CD8-positive, alpha-beta memory T cell (primary cell): ENCODE measurements at regions not wholly inside any gene's neighbourhood (a gene's known extent, or its start where the extent isn't known, plus 50 kb on each side); places are given as distances from the start of the nearest gene placed in this dataset.

Source experiments
- CTCF ChIA-PET: fragments of 350-600 bp; sonication (Branson Sonifier 250); formaldehyde crosslinking; loops from one replicate; lab custom pipeline; 2021; ENCODE audit warnings: antibody characterized with exemption; lab: Charles Lee
- POLR2A ChIA-PET: fragments of 350-600 bp; sonication (Branson Sonifier 250); formaldehyde crosslinking; loops from one replicate; lab custom pipeline; 2021; ENCODE audit warnings: antibody characterized with exemption; lab: Charles Lee
- DNase-seq, 5 donors: peaks; one replicate each; pipeline versions ENCODE4 v3.0.0 to v3.0.0-alpha.2; 2020 to 2022; ENCODE audit warnings: mixed read lengths in 1 of 5
- H3K27ac ChIP-seq: one replicate; pipeline ENCODE4 v1.7.0; 2013; ENCODE audit warnings: low read depth, mild to moderate bottlenecking, low read length, moderate library complexity
- H3K27me3 ChIP-seq: 2 replicates; pipeline ENCODE4 v1.7.0; 2013; ENCODE audit warnings: low read length, mild to moderate bottlenecking; ENCODE audit not compliant: insufficient read depth, poor library complexity, severe bottlenecking
- H3K36me3 ChIP-seq: 2 replicates; pipeline ENCODE4 v1.7.0; 2013; ENCODE audit warnings: mild to moderate bottlenecking, low read length, moderate library complexity; ENCODE audit not compliant: insufficient read depth
- H3K4me1 ChIP-seq: 2 replicates; pipeline ENCODE4 v1.7.0; 2013; ENCODE audit warnings: mild to moderate bottlenecking, low read length, moderate library complexity; ENCODE audit not compliant: insufficient read depth
- H3K4me3 ChIP-seq: 2 replicates; pipeline ENCODE4 v1.7.0; 2013; ENCODE audit warnings: mild to moderate bottlenecking, low read length
- H3K9me3 ChIP-seq: 2 replicates; pipeline ENCODE4 v1.7.0; 2013; ENCODE audit warnings: mild to moderate bottlenecking, low read length
- H3K27ac Mint-ChIP-seq, 8 donors: one replicate each; pipeline ENCODE4 v1.8.0; 2020 to 2021; ENCODE audit warnings: mixed read lengths in 8 of 8, mild to moderate bottlenecking in 6 of 8, inconsistent platforms in 3 of 8, moderate library complexity in 3 of 8
- H3K27me3 Mint-ChIP-seq, 2 donors: one replicate each; pipeline ENCODE4 v1.8.0; 2020 to 2021; ENCODE audit warnings: mixed read lengths in 2 of 2, mild to moderate bottlenecking in 1 of 2, moderate library complexity in 1 of 2
- H3K36me3 Mint-ChIP-seq, 3 donors: one replicate each; pipeline ENCODE4 v1.8.0; 2020 to 2021; ENCODE audit warnings: mixed read lengths in 3 of 3, inconsistent platforms in 1 of 3, mild to moderate bottlenecking in 1 of 3
- H3K4me1 Mint-ChIP-seq, 3 donors: one replicate each; pipeline ENCODE4 v1.8.0; 2020 to 2021; ENCODE audit warnings: mixed read lengths in 3 of 3, inconsistent platforms in 1 of 3, mild to moderate bottlenecking in 1 of 3
- H3K4me3 Mint-ChIP-seq, 7 donors: one replicate each; pipeline ENCODE4 v1.8.0; 2020 to 2021; ENCODE audit warnings: mixed read lengths in 7 of 7, mild to moderate bottlenecking in 6 of 7, moderate library complexity in 4 of 7, inconsistent platforms in 2 of 7
- H3K9me3 Mint-ChIP-seq, 5 donors: one replicate each; pipeline ENCODE4 v1.8.0; 2020 to 2022; ENCODE audit warnings: mixed read lengths in 5 of 5, mild to moderate bottlenecking in 3 of 5, moderate library complexity in 2 of 5, inconsistent platforms in 1 of 5

DNA sequence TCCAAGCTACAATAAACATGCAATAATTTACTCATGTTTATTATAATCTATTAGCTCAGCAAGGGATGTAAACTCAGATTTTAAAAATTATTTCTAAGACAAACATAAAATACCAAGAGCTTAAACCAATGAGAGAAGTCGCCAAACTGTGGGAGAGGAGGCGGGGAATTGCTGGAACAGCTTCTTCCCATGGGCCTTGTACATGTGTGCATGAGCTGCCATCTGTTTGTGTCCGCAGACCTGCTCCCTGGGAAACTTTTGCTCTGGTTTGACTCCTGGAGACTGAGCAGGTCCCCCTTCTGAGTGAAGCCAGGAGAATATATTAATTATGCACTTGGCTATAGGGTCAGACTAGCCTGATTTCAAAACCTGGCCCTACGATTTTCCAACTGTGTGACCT is 655.9 kb upstream of the SOX11 start:
- H3K27ac Mint-ChIP-seq = no peak overlapping the region
- ChIA-PET CTCF (no interaction called here), POLR2A (no interaction called here)
- no peaks in the 10 kb centered on the region for H3K4me1 ChIP-seq
- H3K4me3 ChIP-seq = no peak overlapping the region
- no peaks in the 10 kb centered on the region for H3K4me1 Mint-ChIP-seq
- DNase-seq = no peak
- no peaks in the 10 kb centered on the region for H3K9me3 ChIP-seq
- H3K36me3 ChIP-seq = no peaks in the 10 kb centered on the region
- H3K27ac ChIP-seq = no peak overlapping the region
- no peak overlapping the region for H3K4me3 Mint-ChIP-seq
- no peaks in the 10 kb centered on the region for H3K27me3 ChIP-seq
- peaks cover 0 to 16% (median 9%) of the 10 kb centered on the region in 5 donors for H3K9me3 Mint-ChIP-seq
- no peaks in the 10 kb centered on the region for H3K36me3 Mint-ChIP-seq
- no peaks in the 10 kb centered on the region for H3K27me3 Mint-ChIP-seq

DNA sequence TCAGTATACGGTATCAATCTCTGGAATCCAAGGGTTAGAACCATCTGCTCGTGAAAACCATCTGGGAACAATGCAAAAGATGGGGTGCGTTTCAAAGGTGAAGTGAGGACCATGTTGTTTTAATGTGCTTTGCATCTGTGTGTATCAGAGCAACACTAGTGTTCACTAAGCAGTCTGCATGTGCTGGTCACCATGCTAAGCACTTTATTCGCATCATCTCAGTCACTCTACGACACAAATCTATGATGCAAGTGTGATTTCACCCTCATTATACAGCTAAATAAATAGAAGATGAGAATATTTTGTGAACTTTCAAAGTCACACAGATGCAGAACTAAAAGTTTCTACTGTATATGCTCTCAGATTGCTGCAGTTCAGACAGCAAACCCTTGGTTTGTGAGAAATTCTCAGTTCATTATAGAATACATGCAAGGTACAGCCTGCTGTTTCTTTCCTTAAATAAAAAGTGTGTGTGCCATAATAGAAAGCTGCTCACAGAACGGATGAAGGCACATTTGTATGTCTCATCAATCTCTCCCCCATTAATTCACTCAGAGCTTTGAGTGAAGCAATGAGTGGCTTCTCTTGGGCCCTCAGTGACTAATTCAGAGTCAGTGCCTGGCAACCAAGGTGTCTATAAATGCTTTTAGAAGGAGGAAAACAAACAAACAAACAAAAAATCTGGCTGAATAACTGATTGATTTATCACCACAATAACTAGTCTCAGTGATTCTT is 652.8 kb upstream of the SOX11 start:
- no peaks in the 10 kb centered on the region for H3K36me3 Mint-ChIP-seq
- Histone ChIP-seq H3K9me3 (no peaks in the 10 kb centered on the region), H3K27me3 (no peaks in the 10 kb centered on the region), H3K36me3 (no peaks in the 10 kb centered on the region), H3K4me1 (no peaks in the 10 kb centered on the region), H3K4me3 (no peak overlapping the region), H3K27ac (no peak overlapping the region)
- H3K4me1 Mint-ChIP-seq = no peaks in the 10 kb centered on the region
- ChIA-PET CTCF (no interaction called here), POLR2A (no interaction called here)
- no peaks in the 10 kb centered on the region for H3K27me3 Mint-ChIP-seq
- H3K9me3 Mint-ChIP-seq = peaks cover 0 to 11% (median 6%) of the 10 kb centered on the region in 5 donors
- no peak overlapping the region for H3K4me3 Mint-ChIP-seq
- no peak for DNase-seq
- no peak overlapping the region for H3K27ac Mint-ChIP-seq

DNA sequence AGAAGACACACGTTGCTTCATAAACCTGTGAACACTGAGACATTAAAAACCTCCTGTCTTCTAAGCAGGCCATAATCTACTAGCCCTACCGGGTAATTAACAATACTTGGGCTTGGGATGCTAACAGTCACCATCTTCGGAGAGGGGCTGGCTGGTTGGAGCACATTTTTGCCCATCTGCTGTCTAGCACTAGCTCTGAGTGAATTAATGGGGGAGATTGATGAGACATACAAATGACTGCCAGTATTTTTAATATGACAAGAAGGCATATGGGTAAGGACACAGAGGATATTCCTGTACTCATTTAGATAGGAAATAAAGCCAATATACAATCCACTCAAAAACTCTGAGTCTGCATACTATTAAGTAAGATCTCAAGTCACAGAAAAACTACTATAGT is 651.6 kb upstream of the SOX11 start:
- H3K27me3 ChIP-seq = no peaks in the 10 kb centered on the region
- no peaks in the 10 kb centered on the region for H3K36me3 ChIP-seq
- no peaks in the 10 kb centered on the region for H3K9me3 ChIP-seq
- Mint-ChIP-seq H3K9me3 (peaks cover 0 to 11% (median 6%) of the 10 kb centered on the region in 5 donors), H3K27me3 (no peaks in the 10 kb centered on the region), H3K36me3 (no peaks in the 10 kb centered on the region), H3K4me1 (no peaks in the 10 kb centered on the region), H3K27ac (no peak overlapping the region), H3K4me3 (no peak overlapping the region)
- no peak overlapping the region for H3K4me3 ChIP-seq
- no peaks in the 10 kb centered on the region for H3K4me1 ChIP-seq
- H3K27ac ChIP-seq = no peak overlapping the region
- no peak for DNase-seq
- ChIA-PET CTCF (no interaction called here), POLR2A (no interaction called here)

DNA sequence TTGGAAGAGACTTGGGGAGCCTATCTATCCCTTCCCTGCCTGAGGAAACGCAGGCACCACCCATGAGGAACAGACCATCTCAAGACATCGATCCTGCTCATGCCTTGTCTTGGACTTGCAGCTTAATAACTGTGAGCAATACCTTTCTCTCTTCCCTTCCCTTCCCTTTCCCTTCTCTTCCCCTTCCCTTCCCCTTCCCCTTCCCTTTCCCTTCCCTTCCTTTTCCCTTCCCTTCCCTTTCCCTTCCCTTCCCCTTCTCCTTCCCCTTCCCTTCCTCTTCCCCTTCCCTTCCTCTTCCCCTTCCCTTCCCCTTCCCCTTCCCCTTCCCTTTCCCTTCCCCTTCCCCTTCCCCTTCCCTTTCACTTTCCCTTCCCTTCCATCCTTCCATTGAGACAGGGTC is 650.7 kb upstream of the SOX11 start:
- Mint-ChIP-seq H3K27ac (no peak overlapping the region), H3K4me3 (no peak overlapping the region)
- CTCF ChIA-PET = no interaction called here

DNA sequence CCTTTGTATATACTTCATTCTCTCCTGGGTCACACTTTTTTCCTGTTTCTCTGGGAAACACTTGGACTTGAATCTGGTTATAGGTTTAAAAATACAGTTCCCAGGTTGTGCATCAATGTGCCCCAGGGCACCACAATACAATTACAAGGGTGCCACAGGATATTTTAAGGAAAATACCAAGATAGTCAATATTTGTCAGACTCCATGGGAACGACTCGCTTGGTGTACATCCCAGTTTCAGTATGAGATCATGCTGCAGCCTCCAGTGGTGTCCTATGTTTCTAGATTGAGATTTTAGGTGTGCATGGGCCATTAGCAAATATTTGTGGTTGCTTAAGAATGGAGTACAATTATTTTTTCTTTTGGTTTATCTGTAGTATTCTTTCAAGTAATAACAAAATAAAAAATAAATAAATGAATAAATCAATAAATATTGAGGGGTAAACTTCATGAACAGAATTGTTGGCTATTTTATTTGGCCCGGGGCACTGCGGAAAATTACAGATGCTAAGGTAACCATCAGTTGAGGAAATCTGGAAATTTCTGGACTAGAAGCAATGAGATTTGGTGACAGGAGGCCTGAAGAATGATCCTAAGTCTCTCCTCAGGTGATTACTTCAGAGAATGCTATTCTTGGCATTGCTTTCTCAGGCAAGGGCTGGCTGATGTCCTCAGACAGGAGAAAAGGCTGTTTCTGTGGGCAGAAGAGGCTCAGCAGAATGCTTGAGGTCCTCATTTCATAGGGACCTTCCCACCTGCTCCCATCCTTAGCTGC is 649.3 kb upstream of the SOX11 start:
- H3K27me3 ChIP-seq = no peaks in the 10 kb centered on the region
- Mint-ChIP-seq H3K36me3 (no peaks in the 10 kb centered on the region), H3K27me3 (no peaks in the 10 kb centered on the region), H3K27ac (no peak overlapping the region), H3K4me3 (no peak overlapping the region), H3K4me1 (no peaks in the 10 kb centered on the region), H3K9me3 (peaks cover 2 to 17% (median 9%) of the 10 kb centered on the region in 5 donors)
- no peaks in the 10 kb centered on the region for H3K36me3 ChIP-seq
- H3K4me3 ChIP-seq = no peak overlapping the region
- ChIA-PET CTCF (no interaction called here), POLR2A (no interaction called here)
- H3K4me1 ChIP-seq = no peaks in the 10 kb centered on the region
- no peak overlapping the region for H3K27ac ChIP-seq
- no peak for DNase-seq
- H3K9me3 ChIP-seq = no peaks in the 10 kb centered on the region

More for the DNA sequence above, 650.7 kb upstream of the SOX11 start:
- Histone ChIP-seq H3K27ac (no peak overlapping the region), H3K27me3 (no peaks in the 10 kb centered on the region), H3K36me3 (no peaks in the 10 kb centered on the region), H3K4me1 (no peaks in the 10 kb centered on the region), H3K4me3 (no peak overlapping the region), H3K9me3 (no peaks in the 10 kb centered on the region)
- DNase-seq = no peak
- no peaks in the 10 kb centered on the region for H3K4me1 Mint-ChIP-seq
- POLR2A ChIA-PET = no interaction called here
- H3K9me3 Mint-ChIP-seq = peaks cover 1 to 11% (median 6%) of the 10 kb centered on the region in 5 donors
- no peaks in the 10 kb centered on the region for H3K36me3 Mint-ChIP-seq
- no peaks in the 10 kb centered on the region for H3K27me3 Mint-ChIP-seq

DNA sequence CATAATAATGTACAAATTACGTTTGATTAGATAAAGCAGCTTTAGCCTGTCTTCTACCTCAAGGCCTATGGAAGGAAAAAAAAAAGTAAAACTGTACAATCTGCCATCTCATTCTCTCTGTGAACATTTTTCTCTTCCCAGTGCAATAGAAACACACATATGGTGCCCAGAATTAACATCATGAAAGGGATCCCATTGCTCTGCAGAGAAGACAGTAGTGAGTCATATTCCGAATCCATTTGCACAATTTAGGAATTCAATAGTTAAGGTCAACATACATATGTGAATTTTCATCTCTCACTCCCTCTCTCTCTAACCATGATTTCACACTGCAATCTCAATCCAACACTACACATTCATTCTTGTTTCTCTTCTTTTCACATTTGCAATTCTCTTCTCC is 640.9 kb upstream of the SOX11 start:
- CTCF ChIA-PET = no interaction called here
- Histone ChIP-seq H3K4me1 (no peaks in the 10 kb centered on the region), H3K4me3 (no peak overlapping the region), H3K27me3 (no peaks in the 10 kb centered on the region), H3K9me3 (no peaks in the 10 kb centered on the region), H3K36me3 (no peaks in the 10 kb centered on the region), H3K27ac (no peak overlapping the region)
- POLR2A ChIA-PET = no interaction called here
- Mint-ChIP-seq H3K27ac (no peak overlapping the region), H3K36me3 (no peaks in the 10 kb centered on the region), H3K27me3 (no peaks in the 10 kb centered on the region), H3K4me3 (no peak overlapping the region), H3K4me1 (no peaks in the 10 kb centered on the region), H3K9me3 (peaks cover 8 to 19% (median 10%) of the 10 kb centered on the region in 5 donors)
- no peak for DNase-seq

DNA sequence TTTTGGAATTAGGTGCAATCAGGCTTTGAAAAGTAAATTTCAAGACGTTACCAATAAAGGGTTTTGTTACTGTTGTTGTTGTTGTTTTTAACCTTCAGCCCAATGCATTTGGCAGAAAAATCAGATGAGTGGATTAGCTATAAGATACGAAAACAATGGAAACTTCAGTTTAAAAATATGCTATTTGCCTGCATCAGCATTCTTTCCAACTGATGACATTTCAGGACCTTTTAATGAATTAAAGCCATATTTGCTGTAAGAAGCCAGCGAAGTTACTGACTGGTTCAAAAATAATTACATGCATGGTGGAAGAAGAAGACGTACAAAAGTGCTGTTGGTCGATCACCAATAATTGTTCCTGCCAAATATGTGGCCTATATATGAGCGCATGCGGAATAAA is 639.3 kb upstream of the SOX11 start:
- Mint-ChIP-seq H3K27ac (no peak overlapping the region), H3K4me3 (no peak overlapping the region), H3K9me3 (peaks cover 3 to 13% (median 9%) of the 10 kb centered on the region in 5 donors), H3K27me3 (no peaks in the 10 kb centered on the region), H3K4me1 (no peaks in the 10 kb centered on the region), H3K36me3 (no peaks in the 10 kb centered on the region)
- no peak overlapping the region for H3K27ac ChIP-seq
- no peaks in the 10 kb centered on the region for H3K9me3 ChIP-seq
- H3K36me3 ChIP-seq = no peaks in the 10 kb centered on the region
- no peaks in the 10 kb centered on the region for H3K27me3 ChIP-seq
- no peaks in the 10 kb centered on the region for H3K4me1 ChIP-seq
- no peak for DNase-seq
- POLR2A ChIA-PET = no interaction called here
- CTCF ChIA-PET = no interaction called here
- no peak overlapping the region for H3K4me3 ChIP-seq

DNA sequence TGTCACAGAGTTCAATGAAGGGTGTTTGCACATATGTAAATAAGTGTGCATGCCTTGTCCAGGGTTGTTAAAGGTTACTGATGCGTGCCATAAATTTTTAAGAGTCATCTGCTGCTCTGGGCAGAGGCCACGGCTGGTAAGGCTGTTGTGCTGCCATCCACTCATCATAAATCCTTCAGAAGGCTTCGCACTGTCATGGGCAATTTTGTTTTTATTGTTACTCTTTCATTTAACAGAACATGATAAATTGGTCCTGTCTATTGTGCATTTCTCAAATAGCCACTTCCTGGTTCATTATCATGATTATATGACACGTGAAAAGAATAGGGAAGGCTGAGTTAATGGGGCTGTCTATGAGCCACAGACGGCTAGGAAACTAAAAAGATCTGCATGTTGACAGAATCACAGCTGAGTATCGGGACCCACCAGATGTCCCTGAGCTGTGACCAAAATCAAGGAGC is 634.3 kb upstream of the SOX11 start:
- ChIA-PET CTCF (no interaction called here), POLR2A (no interaction called here)
- no peak for DNase-seq
- Histone ChIP-seq H3K4me1 (no peaks in the 10 kb centered on the region), H3K36me3 (no peaks in the 10 kb centered on the region), H3K9me3 (no peaks in the 10 kb centered on the region), H3K4me3 (no peak overlapping the region), H3K27me3 (no peaks in the 10 kb centered on the region), H3K27ac (no peak overlapping the region)
- no peaks in the 10 kb centered on the region for H3K27me3 Mint-ChIP-seq
- no peaks in the 10 kb centered on the region for H3K36me3 Mint-ChIP-seq
- H3K4me1 Mint-ChIP-seq = no peaks in the 10 kb centered on the region
- peaks cover 0 to 23% (median 6%) of the 10 kb centered on the region in 5 donors for H3K9me3 Mint-ChIP-seq
- no peak overlapping the region for H3K4me3 Mint-ChIP-seq
- H3K27ac Mint-ChIP-seq = no peak overlapping the region
